ENCODE measurements at regions not wholly inside any gene's neighbourhood (a gene's known extent, or its start where the extent isn't known, plus 50 kb on each side); places are given as distances from the start of the nearest gene placed in this dataset.

DNA sequence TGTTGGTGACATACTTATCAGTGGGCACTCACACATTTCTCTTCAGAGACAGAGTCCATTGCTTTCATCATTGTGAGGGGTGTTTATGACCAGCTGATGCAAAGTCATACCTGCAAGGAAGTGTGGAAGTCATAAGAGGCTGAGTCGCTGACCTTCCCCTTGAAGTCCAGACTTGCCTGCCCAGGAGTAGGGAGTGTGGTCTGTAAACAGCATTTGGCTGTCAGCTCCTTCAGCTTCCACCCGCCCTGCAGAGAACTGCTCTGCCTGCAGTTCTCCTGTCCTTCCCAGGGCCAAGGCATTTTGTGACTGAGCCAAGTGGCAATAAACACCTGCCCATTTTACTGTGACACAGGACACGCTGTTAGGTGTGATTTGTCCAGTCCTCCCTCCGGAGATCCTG, 801.3 kb downstream of the BCL11B start:
- Histone ChIP-seq H4K20me1 (replicated peaks; ENCODE audit: control insufficient read depth, extremely low read depth, insufficient read depth, low read length) (no peaks in the 10 kb centered on the region), H3K9me3 (replicated peaks; ENCODE audit: control insufficient read depth, insufficient read depth, low read length) (peaks cover 7% of the 10 kb centered on the region), H3K9me1 (replicated peaks; ENCODE audit: control insufficient read depth, extremely low read depth, insufficient read depth, low read length) (no peaks in the 10 kb centered on the region), H3K4me3 (replicated peaks in 1 of 3; ENCODE audit: insufficient read depth in 1 of 3, low read depth in 1 of 3, low read length in 3 of 3) (no peak overlapping the region), H3K79me2 (ENCODE audit: control insufficient read depth, insufficient read depth, low read length) (no peaks in the 10 kb centered on the region), H3K27ac (ENCODE audit: insufficient read depth, low read depth, low read length) (no peak overlapping the region), H3K36me3 (ENCODE audit: control insufficient read depth in 2 of 2, extremely low read depth in 1 of 2, insufficient read depth in 2 of 2, low read length in 2 of 2) (no peaks in the 10 kb centered on the region), H3K9ac (replicated peaks; ENCODE audit: extremely low read depth, insufficient read depth, low read length) (no peak overlapping the region), H3K4me2 (ENCODE audit: insufficient read depth, low read length) (no peak overlapping the region), H3K27me3 (ENCODE audit: control insufficient read depth in 2 of 2, insufficient read depth in 2 of 2, low read length in 2 of 2) (no peaks in the 10 kb centered on the region), H3K4me1 (ENCODE audit: control insufficient read depth, extremely low read depth, insufficient read depth, low read length) (no peaks in the 10 kb centered on the region), H2AFZ (ENCODE audit: low read depth, low read length) (no peak overlapping the region)
- ChIA-PET POLR2A (no interaction called here), CTCF (no interaction called here)
- FAIRE-seq, result no peak
- no TSS peak for BruUV-seq (replicated peaks)
- TF ChIP-seq GATA2 (IDR thresholded peaks at IDR 0.05; ENCODE audit: insufficient read depth, insufficient read length, low read depth, low read length), result no peak
- no peak for TF ChIP-seq EZH2 (IDR thresholded peaks at IDR 0.05; ENCODE audit: borderline replicate concordance, low read depth, low read length, severe bottlenecking)
- no peak for TF ChIP-seq MYC (IDR thresholded peaks at IDR 0.05; ENCODE audit: low read depth, low read length)
- TF ChIP-seq, protein P1, sequence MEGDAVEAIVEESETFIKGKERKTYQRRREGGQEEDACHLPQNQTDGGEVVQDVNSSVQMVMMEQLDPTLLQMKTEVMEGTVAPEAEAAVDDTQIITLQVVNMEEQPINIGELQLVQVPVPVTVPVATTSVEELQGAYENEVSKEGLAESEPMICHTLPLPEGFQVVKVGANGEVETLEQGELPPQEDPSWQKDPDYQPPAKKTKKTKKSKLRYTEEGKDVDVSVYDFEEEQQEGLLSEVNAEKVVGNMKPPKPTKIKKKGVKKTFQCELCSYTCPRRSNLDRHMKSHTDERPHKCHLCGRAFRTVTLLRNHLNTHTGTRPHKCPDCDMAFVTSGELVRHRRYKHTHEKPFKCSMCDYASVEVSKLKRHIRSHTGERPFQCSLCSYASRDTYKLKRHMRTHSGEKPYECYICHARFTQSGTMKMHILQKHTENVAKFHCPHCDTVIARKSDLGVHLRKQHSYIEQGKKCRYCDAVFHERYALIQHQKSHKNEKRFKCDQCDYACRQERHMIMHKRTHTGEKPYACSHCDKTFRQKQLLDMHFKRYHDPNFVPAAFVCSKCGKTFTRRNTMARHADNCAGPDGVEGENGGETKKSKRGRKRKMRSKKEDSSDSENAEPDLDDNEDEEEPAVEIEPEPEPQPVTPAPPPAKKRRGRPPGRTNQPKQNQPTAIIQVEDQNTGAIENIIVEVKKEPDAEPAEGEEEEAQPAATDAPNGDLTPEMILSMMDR (IDR thresholded peaks at IDR 0.05; ENCODE audit: extremely low read depth in 1 of 2, insufficient read depth in 1 of 2, low read depth in 1 of 2, low read length in 2 of 2), result no peak
- TF ChIP-seq, protein P2, sequence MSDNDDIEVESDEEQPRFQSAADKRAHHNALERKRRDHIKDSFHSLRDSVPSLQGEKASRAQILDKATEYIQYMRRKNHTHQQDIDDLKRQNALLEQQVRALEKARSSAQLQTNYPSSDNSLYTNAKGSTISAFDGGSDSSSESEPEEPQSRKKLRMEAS (IDR thresholded peaks at IDR 0.05; ENCODE audit: insufficient read depth, insufficient read length), result no peak
- no peak for TF ChIP-seq POLR2A (IDR thresholded peaks at IDR 0.05; ENCODE audit: low read depth, low read length)
- no peak for TF ChIP-seq JUN (IDR thresholded peaks at IDR 0.05; ENCODE audit: borderline replicate concordance, insufficient read depth, insufficient read length, low read depth)
- no peak for TF ChIP-seq FOS (IDR thresholded peaks at IDR 0.05; ENCODE audit: borderline replicate concordance, insufficient read depth, low read length)
- TF ChIP-seq POLR2AphosphoS5 (IDR thresholded peaks at IDR 0.05; ENCODE audit: insufficient read depth, low read depth, low read length), result no peak
- DNase-seq (ENCODE audit: low read depth, low spot score), result no peak
- intact Hi-C loops (cut with micrococcal nuclease) (no loop called here), dilution Hi-C loops (cut with MboI; ENCODE audit: extremely low pct_ligation_motif_present, low sequenced_read_pairs) (no loop called here)
